ENCODE measurements at regions not wholly inside any gene's neighbourhood (a gene's known extent, or its start where the extent isn't known, plus 50 kb on each side); places are given as distances from the start of the nearest gene placed in this dataset.

DNA sequence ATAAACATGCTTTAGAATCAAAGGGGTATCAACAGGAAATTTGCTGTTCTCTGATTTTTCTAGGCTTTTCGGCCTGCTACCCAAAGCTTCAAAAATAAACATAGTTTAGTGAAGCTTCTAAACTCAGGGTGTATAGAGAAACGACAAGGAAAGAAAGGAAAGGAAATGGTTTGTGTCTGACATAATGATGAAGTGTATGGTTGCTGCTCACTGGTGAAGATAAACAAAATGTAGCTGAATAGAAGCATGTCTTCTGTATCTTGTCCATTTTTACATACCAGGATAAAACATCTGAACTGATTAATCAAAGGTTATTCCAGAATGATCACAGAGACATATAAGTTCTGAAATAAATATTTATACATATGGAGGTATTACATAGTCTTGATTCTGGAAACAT, 1324.6 kb upstream of the NRXN1 start:
- TF ChIP-seq CTCF (conservative IDR thresholded peaks at IDR 0.05; ENCODE audit: low read depth in 2 of 2) = no peak
- no peak for TF ChIP-seq JUNB (IDR thresholded peaks at IDR 0.05; ENCODE audit: unreplicated experiment)
- no peak for TF ChIP-seq REST (IDR thresholded peaks at IDR 0.05; ENCODE audit: unreplicated experiment)
- no peak for TF ChIP-seq EZH2 (IDR thresholded peaks at IDR 0.05; ENCODE audit: low read depth, unreplicated experiment)
- no peak for TF ChIP-seq ZNF462 (CRISPR knock-in tag; IDR thresholded peaks at IDR 0.05)

Measured in GM23338 (cell line).